Activated CD8-positive, alpha-beta memory T cell treated with anti-CD3 and anti-CD28 coated beads for 48 hours (primary cell): ENCODE measurements at regions not wholly inside any gene's neighbourhood (a gene's known extent, or its start where the extent isn't known, plus 50 kb on each side); places are given as distances from the start of the nearest gene placed in this dataset.

Experiments
- DNase-seq, 3 experiments: peaks; one replicate each; pipeline ENCODE4 v3.0.0-alpha.2; 2020; ENCODE audit warnings: low read depth in 2 of 3, low spot score in 2 of 3

DNA sequence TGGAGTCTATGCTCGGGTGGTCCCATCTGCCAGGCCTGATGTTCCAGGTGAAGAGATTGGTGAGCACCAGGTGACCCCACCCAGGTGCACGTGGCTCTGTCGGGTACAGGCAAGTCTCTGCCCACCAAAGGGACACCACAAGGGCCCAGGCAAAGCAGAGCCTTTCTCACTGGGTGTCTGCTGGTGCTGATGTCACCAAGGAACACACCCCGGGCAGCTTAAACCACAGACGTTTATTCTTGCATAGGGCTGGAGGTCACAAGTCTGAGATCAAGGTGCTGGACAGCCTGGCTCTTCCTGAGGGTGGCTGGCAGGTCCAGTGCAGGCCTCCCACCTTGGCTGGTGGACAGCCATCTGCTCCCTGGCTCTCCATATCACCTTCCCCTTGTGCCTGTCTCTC lies 100.7 kb upstream of the CD93 start:
- DNase-seq: no peak

- DNase-seq: no peak
These were observed 94.4 kb upstream of the CD93 start for GRCh38 chr20:23180451-23180921.

DNA sequence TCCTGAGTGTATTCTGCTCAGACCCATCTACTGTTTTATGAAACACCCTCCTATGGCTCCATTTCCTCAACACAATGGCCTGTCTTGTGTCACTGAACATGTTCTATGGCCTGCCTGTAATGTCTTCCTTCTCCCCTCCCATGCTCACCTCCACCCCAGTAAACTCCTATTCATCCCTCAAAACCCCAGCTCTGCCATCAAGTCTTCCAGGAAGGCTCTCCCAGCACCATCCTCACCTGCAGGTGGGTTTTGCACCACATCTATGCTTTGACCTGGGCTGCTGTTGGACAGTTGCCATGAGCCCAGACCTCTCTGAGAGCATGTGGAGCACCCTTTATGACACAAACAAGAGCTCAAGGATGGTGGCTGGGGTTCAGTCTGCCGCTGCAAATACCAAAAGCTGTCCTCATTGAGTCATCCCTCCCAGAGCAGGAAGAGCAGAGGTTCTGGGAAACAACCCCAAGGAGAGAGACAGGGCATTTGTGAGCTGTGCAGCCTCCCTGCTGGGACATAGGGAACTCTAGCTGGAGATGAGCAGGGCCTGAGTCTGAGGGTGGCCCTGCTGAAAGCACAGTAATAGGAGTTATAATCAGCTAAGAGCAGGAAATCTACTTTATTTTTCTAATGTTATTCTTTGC lies 93.8 kb upstream of the CD93 start:
- no peak for DNase-seq

DNA sequence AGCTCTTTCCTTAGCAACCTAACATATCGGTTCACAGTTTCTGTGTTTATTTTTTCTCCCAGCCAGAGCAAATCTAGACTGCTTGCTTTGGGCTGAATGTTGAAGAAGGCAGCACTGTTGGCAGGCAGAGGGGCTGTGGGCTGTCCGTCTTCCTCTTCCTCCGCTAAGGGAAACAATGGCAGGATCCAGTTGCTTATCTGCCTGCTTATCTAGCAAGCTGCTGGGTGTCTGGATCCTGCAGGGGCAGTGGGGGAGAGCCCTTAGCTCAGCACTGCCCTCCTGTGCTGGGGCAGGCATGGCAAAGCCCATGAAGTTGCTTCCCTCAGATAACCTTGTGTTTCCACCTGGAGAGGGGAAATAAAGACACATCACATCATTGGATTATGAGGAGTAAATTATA lies 92.7 kb upstream of the CD93 start:
- no peak for DNase-seq

GRCh38 chr20:23174821-23175220 lies 88.7 kb upstream of the CD93 start:
- DNase-seq: no peak

DNA sequence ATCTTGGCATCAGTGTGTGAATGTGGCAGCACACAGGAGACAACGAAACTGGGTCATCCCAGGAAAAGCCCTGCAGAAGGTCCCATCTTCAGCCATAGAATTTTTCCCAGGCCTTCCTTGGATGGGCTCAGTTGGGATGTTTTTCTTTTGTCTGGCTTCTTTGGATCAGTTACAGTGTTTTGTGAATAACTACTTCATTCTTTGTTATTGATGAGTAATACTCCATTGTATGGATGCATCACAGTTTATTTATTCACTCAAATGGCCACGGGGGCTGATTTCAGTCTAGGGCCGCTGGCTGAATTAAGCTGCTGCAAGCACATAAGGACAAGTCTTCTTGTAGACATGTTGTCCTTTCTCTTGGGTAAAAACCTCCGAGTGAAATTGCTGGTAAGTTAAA lies 81.3 kb upstream of the CD93 start:
- DNase-seq: no peak

GRCh38 chr20:23166563-23166962 lies 80.4 kb upstream of the CD93 start:
- DNase-seq: no peak

DNA sequence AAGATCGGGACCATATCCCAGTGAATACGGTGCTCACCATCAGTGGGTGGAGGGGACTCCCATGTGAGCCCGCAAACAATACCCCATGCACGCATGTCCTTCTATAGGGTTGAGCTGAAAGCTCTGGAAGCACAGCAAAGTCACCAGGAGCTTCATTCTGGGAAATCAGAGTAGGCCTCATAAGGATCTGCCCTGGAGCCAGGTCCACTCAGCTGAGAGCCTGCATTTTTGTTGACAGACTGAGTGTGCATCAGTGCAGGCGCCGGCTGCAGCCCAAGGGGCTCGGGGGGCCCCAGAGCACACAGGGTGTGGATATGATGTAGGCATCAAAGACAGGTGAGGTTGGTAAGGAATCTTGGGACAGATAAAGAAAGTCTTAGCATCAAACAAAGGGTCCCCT lies 79.8 kb upstream of the CD93 start:
- DNase-seq: no peak

- DNase-seq: no peak
These were observed 79.2 kb upstream of the CD93 start for GRCh38 chr20:23165307-23165750.

GRCh38 chr20:23164176-23164601 lies 78.1 kb upstream of the CD93 start:
- DNase-seq: no peak

- no peak for DNase-seq
These were observed 77.4 kb upstream of the CD93 start for GRCh38 chr20:23163562-23163961.

DNA sequence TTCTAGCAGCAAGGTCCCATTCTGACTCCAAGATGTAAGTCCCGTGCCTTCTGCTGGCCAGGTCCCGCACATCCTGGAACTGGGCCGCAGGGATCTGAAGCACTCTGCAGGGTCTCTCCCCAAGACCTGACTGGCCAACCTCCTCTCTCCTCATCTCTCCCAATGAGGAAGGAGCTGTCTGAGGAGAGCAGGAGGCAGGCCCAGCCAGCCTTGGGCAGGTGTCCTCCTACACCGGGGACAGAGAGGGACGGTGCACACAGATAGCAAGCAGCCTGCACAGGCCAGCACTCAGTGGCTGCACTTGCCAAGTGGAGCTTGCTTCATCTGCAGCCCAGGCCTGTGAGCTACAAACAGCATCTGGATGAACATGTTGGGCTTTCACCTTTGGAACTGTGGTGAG lies 76.8 kb upstream of the CD93 start:
- DNase-seq: no peak

GRCh38 chr20:23161968-23162696 lies 76.0 kb upstream of the CD93 start:
- DNase-seq: no peak

DNA sequence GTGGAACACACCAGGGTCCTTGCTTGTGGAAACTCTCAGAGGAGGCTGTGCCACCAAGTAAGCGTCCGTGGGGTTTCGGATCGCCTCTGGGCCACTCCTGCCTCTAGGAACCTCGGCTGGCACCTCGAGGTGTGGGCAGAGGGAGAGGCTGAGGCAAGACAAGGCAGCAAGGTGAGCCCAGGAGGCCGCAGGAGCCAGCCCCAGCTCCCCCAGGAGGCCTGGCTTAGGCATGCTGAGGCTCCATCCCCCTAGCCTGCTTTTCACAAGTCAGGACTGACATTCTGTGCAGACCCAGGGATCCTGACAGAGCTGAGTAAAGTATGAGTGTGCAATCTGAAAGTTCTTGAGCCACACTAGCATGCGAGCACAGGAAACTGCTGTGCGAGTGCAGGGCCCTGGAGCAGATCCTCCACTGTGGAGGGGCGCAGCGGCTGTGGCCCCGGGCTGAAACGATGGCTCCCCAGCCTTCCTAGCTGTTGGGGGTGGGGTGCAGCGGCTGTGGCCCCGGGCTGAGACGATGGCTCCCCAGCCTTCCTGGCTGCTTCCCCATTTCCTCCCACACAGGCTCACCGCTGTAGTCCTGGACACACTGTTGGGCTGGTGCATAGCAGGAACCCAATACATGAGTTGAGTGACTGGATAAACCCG lies 75.2 kb upstream of the CD93 start:
- DNase-seq: no peak

DNA sequence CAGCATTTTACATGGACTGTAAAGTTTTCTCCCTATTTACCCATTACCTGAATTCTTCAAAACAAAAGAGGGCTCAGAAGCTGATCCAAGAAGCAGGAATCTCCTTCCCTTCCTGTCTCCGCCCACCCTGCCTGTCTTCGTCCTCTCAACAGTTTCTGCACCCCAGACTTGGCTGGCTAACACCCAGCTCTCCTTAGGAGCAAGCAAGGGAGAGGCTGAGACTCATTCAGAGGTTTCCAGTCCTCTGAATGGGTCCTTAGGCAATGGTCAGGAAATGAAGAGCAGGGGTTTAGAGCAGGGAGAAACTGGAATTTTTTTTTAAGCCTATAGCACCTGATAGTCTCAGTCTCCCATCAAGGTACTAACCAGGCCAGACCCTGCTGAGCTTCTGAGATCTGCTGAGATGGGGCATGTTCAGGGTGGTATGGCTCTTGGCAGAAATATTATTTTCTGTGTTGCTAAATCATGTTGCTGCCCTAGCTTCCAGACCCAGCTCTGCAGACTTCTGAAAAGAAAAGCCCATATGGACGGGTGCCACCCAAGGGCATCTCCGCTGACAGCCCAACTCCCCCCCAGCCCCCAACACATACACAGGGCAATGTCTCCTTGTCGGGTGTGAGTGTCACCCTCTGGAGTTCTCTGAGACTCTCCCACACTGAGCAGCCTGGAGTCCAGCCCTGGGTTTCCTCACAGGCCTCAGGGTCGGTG lies 74.6 kb upstream of the CD93 start:
- no peak for DNase-seq

- no peak for DNase-seq
These were observed 73.8 kb upstream of the CD93 start for GRCh38 chr20:23159947-23160318.

- no peak for DNase-seq
These were observed 73.3 kb upstream of the CD93 start for GRCh38 chr20:23159256-23159946.

GRCh38 chr20:23157734-23158133 lies 71.6 kb upstream of the CD93 start:
- DNase-seq: no peak

GRCh38 chr20:23156842-23157423 lies 70.8 kb upstream of the CD93 start:
- DNase-seq: no peak

DNA sequence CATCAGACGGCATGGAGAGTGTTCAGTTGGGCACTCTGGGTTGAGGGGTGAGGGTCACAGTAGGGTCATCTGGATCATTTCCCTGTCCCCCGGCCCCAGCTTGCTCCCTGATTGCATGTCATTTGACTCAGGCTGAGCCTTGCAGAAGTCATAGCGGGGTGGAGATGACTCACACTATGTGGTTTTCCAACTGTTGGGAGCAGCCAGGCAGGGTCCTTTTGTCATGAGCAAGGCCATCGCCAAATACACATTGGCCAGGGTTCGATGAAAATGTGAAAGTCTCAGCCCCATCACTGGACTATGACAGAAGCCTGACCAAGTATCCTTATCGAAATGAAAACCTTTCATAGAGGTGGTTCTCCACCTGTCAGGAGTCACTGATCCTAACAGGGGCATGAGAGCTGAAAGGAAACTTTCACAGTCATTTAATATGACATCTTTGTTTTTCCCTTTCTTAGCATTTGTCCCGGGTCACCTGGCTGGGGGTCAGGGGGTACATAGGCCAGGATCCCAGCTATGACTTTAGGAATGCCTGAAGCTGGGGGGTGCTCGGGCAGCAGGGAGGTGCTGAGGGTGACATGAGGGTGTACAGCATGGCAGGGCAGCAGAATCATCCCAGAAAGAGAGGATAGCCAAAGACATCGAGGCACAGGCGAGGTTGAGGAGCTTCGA lies 70.2 kb upstream of the CD93 start:
- no peak for DNase-seq
